HEK293 (cell line): ENCODE measurements at regions not wholly inside any gene's neighbourhood (a gene's known extent, or its start where the extent isn't known, plus 50 kb on each side); places are given as distances from the start of the nearest gene placed in this dataset.

Experiments used
- CTCF ChIA-PET: fragments of 350-600 bp; formaldehyde crosslinking; extraction: SDS; loops from one replicate; lab custom pipeline; 2021; ENCODE audit warnings: antibody characterized with exemption; lab: Yijun Ruan, JAX
- POLR2A ChIA-PET: fragments of 300-600 bp; formaldehyde crosslinking; extraction: SDS; loops from one replicate; lab custom pipeline; 2020; ENCODE audit warnings: antibody characterized with exemption, inconsistent platforms; lab: Yijun Ruan, JAX
- H3K27ac ChIP-seq: fragments of 200-500 bp; sonication (Bioruptor generic); 2 replicates; pipeline ENCODE4 v1.5.1; 2014; ENCODE audit warnings: low read depth, low read length, control low read depth, inconsistent platforms; ENCODE audit errors: extremely low read depth
- H3K36me3 ChIP-seq, 2 experiments: fragments of 200-500 bp in 1 of 2; sonication (Bioruptor generic) in 1 of 2; 1 replicate in 1 of 2; 2 replicates in 1 of 2; pipeline ENCODE4 v1.5.1; 2014 to 2017; ENCODE audit warnings: inconsistent platforms in 2 of 2, low read length in 2 of 2; ENCODE audit not compliant: control insufficient read depth in 2 of 2, insufficient read depth in 1 of 2
- H3K4me1 ChIP-seq: fragments of 200-500 bp; sonication (Bioruptor generic); 2 replicates; pipeline ENCODE4 v1.5.1; 2014; ENCODE audit warnings: mild to moderate bottlenecking, low read length, inconsistent platforms; ENCODE audit not compliant: control insufficient read depth, insufficient read depth
- H3K4me3 ChIP-seq: 2 replicates; pipeline ENCODE4 v1.5.1; 2011; ENCODE audit warnings: low read depth, mild to moderate bottlenecking, control low read depth, low read length, moderate library complexity
- H3K9me3 ChIP-seq: fragments of 200-500 bp; sonication (Bioruptor generic); 2 replicates; pipeline ENCODE4 v1.5.1; 2014; ENCODE audit warnings: low read depth, low read length, inconsistent platforms; ENCODE audit not compliant: control insufficient read depth, insufficient read depth
- BCL11A ChIP-seq: fragments of 450-650 bp; formaldehyde crosslinking; IDR thresholded peaks from 2 replicates; pipeline ENCODE4 v1.5.1; 2016; ENCODE audit warnings: low read depth, missing biosample characterization, missing genetic modification characterization
- GFI1B ChIP-seq: fragments of 450-650 bp; formaldehyde crosslinking; IDR thresholded peaks from 2 replicates; pipeline ENCODE4 v1.5.1; 2016; ENCODE audit warnings: missing biosample characterization, missing genetic modification characterization
- MZF1 ChIP-seq: fragments of 450-650 bp; formaldehyde crosslinking; IDR thresholded peaks from 2 replicates; pipeline ENCODE4 v1.5.1; 2017; ENCODE audit warnings: missing biosample characterization, missing genetic modification characterization, borderline replicate concordance
- SETDB1 ChIP-seq: IDR thresholded peaks from one replicate; pipeline ENCODE4 v1.6.1; 2017; ENCODE audit warnings: mild to moderate bottlenecking, low read length, moderate library complexity, mixed read lengths; ENCODE audit not compliant: insufficient read length
- ZFHX2 ChIP-seq: fragments of 450-650 bp; formaldehyde crosslinking; conservative IDR thresholded peaks from 2 replicates; pipeline ENCODE4 v1.5.1; 2016; ENCODE audit warnings: missing biosample characterization, missing genetic modification characterization
- ZNF138 ChIP-seq: fragments of 450-650 bp; formaldehyde crosslinking; IDR thresholded peaks from 2 replicates; pipeline ENCODE4 v1.5.1; 2016; ENCODE audit warnings: missing biosample characterization, missing genetic modification characterization, borderline replicate concordance
- ZNF175 ChIP-seq: fragments of 450-650 bp; formaldehyde crosslinking; IDR thresholded peaks from 2 replicates; pipeline ENCODE4 v1.5.1; 2016; ENCODE audit warnings: missing biosample characterization, missing genetic modification characterization
- ZNF544 ChIP-seq: fragments of 450-650 bp; formaldehyde crosslinking; IDR thresholded peaks from 2 replicates; pipeline ENCODE4 v1.5.0; 2017; ENCODE audit warnings: missing biosample characterization, missing genetic modification characterization
- ZNF548 ChIP-seq: fragments of 450-650 bp; formaldehyde crosslinking; IDR thresholded peaks from 2 replicates; pipeline ENCODE4 v1.5.1; 2016; ENCODE audit warnings: missing biosample characterization, missing genetic modification characterization
- ZNF571 ChIP-seq: fragments of 450-650 bp; formaldehyde crosslinking; IDR thresholded peaks from 2 replicates; pipeline ENCODE4 v1.5.0; 2017; ENCODE audit warnings: missing biosample characterization, missing genetic modification characterization
- ZNF624 ChIP-seq: fragments of 450-650 bp; formaldehyde crosslinking; IDR thresholded peaks from 2 replicates; pipeline ENCODE4 v1.5.1; 2017; ENCODE audit warnings: missing biosample characterization, missing genetic modification characterization
- ZNF626 ChIP-seq: fragments of 450-650 bp; sonication (Bioruptor Pico); formaldehyde crosslinking; IDR thresholded peaks from 2 replicates; pipeline ENCODE4 v1.5.1; 2018; ENCODE audit warnings: missing biosample characterization, missing genetic modification characterization, inconsistent platforms
- ZNF629 ChIP-seq: fragments of 450-650 bp; formaldehyde crosslinking; IDR thresholded peaks from 2 replicates; pipeline ENCODE4 v1.5.1; 2017; ENCODE audit warnings: missing biosample characterization, missing genetic modification characterization
- ZNF654 ChIP-seq: fragments of 450-650 bp; formaldehyde crosslinking; IDR thresholded peaks from 2 replicates; pipeline ENCODE4 v1.5.1; 2016; ENCODE audit warnings: low read depth, missing biosample characterization, missing genetic modification characterization
- ZNF843 ChIP-seq: fragments of 450-650 bp; formaldehyde crosslinking; IDR thresholded peaks from 2 replicates; pipeline ENCODE4 v1.5.1; 2016; ENCODE audit warnings: missing biosample characterization, missing genetic modification characterization
- TF ChIP-seq, protein P1 (sequence below): fragments of 450-650 bp; formaldehyde crosslinking; IDR thresholded peaks from 2 replicates; pipeline ENCODE4 v1.5.1; 2016; ENCODE audit warnings: missing biosample characterization, missing genetic modification characterization
- TF ChIP-seq, protein P2 (sequence below): fragments of 450-650 bp; formaldehyde crosslinking; IDR thresholded peaks from 2 replicates; pipeline ENCODE4 v1.5.1; 2016; ENCODE audit warnings: missing biosample characterization, missing genetic modification characterization, low read depth
- TF ChIP-seq, protein P3 (sequence below): fragments of 450-650 bp; formaldehyde crosslinking; IDR thresholded peaks from 2 replicates; pipeline ENCODE4 v1.5.1; 2016; ENCODE audit warnings: missing biosample characterization, missing genetic modification characterization
- TF ChIP-seq, protein P4 (sequence below): fragments of 450-650 bp; formaldehyde crosslinking; IDR thresholded peaks from 2 replicates; pipeline ENCODE4 v1.5.1; 2016; ENCODE audit warnings: missing biosample characterization, missing genetic modification characterization

DNA sequence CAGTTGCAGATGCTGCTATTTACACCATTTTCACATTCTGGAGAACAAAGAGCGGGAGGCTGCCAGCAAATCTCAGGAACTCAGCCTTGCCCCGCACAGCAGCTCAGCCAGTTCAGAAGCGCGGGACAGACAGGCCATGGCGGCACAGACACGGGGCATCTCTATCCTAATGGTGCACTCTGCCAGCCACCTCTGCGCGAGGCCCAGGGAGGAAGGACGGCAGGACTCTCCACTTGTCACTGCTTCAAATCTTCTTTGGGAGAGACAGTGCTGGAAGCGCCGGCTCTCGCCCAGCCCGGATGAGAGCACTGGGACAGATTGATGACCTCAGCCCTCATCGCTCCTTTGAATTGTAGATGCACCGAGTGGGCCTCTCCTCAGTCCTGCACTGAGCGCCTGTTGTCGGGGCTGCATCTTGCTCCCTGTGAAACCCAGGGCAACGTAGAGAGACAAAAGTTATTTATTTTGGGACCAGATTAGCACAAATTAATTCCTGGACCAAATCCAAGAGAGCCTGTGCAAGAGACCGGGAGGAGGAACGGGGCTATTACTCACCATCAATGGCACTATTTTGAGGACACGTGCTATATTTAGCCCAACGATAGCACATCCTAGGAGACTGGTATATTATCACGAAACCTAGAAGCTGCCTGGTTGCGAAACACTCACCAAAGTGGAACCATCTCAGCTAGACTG is 211.4 kb upstream of the SMIM21 start:
- no peak overlapping the region for H3K27ac ChIP-seq
- ChIA-PET POLR2A (no interaction called here), CTCF (no interaction called here)
- H3K4me1 ChIP-seq, result no peaks in the 10 kb centered on the region
- H3K4me3 ChIP-seq, result no peak overlapping the region
- no peaks in the 10 kb centered on the region for H3K9me3 ChIP-seq
- TF ChIP-seq ZFHX2 (tag by site-specific recombination) (no peak), GFI1B (tag by site-specific recombination) (no peak), ZNF138 (tag by site-specific recombination) (no peak), MZF1 (tag by site-specific recombination) (no peak), ZNF624 (tag by site-specific recombination) (no peak), ZNF544 (tag by site-specific recombination) (no peak)
- H3K36me3 ChIP-seq, result no peaks in the 10 kb centered on the region

DNA sequence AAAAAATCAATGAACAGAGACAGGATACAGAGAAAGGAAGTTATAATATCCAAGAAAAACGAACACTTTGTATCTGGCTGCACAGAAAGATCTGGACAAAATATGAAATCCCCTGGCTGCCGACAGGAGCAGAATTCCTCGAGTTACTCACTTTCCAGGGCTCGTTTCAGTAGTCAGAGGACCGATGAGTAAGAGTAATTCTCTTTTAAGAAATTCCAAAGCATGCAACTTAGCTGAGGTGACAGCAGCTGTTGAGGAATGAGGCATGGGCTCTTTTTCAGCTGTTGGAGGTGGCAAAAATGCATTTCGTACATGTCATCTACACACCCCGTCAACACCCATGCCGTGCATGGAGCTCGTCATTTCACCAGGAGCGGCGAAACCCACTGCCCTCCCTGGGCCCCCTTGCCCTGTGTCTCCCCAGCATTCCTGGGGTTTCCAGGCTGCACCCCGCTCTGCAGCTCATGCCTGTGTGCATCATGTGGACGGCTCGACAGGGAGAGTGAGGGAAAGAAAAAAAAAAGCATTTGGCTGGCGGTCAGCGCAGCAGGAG is 210.8 kb upstream of the SMIM21 start:
- no peaks in the 10 kb centered on the region for H3K4me1 ChIP-seq
- POLR2A ChIA-PET, result no interaction called here
- TF ChIP-seq ZNF175 (tag by site-specific recombination), result no peak
- TF ChIP-seq ZNF654 (tag by site-specific recombination), result no peak
- TF ChIP-seq, protein P1, sequence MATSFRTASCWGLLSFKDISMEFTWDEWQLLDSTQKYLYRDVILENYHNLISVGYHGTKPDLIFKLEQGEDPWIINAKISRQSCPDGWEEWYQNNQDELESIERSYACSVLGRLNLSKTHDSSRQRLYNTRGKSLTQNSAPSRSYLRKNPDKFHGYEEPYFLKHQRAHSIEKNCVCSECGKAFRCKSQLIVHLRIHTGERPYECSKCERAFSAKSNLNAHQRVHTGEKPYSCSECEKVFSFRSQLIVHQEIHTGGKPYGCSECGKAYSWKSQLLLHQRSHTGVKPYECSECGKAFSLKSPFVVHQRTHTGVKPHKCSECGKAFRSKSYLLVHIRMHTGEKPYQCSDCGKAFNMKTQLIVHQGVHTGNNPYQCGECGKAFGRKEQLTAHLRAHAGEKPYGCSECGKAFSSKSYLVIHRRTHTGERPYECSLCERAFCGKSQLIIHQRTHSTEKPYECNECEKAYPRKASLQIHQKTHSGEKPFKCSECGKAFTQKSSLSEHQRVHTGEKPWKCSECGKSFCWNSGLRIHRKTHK, result no peak
- TF ChIP-seq ZNF571 (tag by site-specific recombination), result no peak
- no peak for TF ChIP-seq BCL11A (tag by site-specific recombination)
- TF ChIP-seq, protein P2, sequence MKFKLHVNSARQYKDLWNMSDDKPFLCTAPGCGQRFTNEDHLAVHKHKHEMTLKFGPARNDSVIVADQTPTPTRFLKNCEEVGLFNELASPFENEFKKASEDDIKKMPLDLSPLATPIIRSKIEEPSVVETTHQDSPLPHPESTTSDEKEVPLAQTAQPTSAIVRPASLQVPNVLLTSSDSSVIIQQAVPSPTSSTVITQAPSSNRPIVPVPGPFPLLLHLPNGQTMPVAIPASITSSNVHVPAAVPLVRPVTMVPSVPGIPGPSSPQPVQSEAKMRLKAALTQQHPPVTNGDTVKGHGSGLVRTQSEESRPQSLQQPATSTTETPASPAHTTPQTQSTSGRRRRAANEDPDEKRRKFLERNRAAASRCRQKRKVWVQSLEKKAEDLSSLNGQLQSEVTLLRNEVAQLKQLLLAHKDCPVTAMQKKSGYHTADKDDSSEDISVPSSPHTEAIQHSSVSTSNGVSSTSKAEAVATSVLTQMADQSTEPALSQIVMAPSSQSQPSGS (tag by site-specific recombination), result no peak
- no peak for TF ChIP-seq ZNF548 (tag by site-specific recombination)
- TF ChIP-seq, protein P3, sequence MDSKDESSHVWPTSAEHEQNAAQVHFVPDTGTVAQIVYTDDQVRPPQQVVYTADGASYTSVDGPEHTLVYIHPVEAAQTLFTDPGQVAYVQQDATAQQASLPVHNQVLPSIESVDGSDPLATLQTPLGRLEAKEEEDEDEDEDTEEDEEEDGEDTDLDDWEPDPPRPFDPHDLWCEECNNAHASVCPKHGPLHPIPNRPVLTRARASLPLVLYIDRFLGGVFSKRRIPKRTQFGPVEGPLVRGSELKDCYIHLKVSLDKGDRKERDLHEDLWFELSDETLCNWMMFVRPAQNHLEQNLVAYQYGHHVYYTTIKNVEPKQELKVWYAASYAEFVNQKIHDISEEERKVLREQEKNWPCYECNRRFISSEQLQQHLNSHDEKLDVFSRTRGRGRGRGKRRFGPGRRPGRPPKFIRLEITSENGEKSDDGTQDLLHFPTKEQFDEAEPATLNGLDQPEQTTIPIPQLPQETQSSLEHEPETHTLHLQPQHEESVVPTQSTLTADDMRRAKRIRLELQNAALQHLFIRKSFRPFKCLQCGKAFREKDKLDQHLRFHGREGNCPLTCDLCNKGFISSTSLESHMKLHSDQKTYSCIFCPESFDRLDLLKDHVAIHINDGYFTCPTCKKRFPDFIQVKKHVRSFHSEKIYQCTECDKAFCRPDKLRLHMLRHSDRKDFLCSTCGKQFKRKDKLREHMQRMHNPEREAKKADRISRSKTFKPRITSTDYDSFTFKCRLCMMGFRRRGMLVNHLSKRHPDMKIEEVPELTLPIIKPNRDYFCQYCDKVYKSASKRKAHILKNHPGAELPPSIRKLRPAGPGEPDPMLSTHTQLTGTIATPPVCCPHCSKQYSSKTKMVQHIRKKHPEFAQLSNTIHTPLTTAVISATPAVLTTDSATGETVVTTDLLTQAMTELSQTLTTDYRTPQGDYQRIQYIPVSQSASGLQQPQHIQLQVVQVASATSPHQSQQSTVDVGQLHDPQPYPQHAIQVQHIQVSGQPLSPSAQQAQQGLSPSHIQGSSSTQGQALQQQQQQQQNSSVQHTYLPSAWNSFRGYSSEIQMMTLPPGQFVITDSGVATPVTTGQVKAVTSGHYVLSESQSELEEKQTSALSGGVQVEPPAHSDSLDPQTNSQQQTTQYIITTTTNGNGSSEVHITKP, result no peak
- no peak for TF ChIP-seq ZNF629 (tag by site-specific recombination)
- TF ChIP-seq ZNF843 (tag by site-specific recombination), result no peak
- TF ChIP-seq, protein P4, sequence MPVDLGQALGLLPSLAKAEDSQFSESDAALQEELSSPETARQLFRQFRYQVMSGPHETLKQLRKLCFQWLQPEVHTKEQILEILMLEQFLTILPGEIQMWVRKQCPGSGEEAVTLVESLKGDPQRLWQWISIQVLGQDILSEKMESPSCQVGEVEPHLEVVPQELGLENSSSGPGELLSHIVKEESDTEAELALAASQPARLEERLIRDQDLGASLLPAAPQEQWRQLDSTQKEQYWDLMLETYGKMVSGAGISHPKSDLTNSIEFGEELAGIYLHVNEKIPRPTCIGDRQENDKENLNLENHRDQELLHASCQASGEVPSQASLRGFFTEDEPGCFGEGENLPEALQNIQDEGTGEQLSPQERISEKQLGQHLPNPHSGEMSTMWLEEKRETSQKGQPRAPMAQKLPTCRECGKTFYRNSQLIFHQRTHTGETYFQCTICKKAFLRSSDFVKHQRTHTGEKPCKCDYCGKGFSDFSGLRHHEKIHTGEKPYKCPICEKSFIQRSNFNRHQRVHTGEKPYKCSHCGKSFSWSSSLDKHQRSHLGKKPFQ (tag by site-specific recombination), result no peak
- TF ChIP-seq SETDB1, result no peak
- no peak for TF ChIP-seq ZNF544 (tag by site-specific recombination)
- TF ChIP-seq ZNF626, result no peak
- CTCF ChIA-PET, result no interaction called here
- H3K9me3 ChIP-seq, result no peaks in the 10 kb centered on the region
- H3K36me3 ChIP-seq, result no peaks in the 10 kb centered on the region
- H3K4me3 ChIP-seq, result no peak overlapping the region
- no peak overlapping the region for H3K27ac ChIP-seq
